Stimulated activated effector memory CD8-positive, alpha-beta T cell treated with anti-CD3 and anti-CD28 coated beads, Interleukin-12 subunit alpha, Interleukin-12 subunit beta, amount 100 ng/mL, for 72 hours (primary cell): ENCODE measurements at regions not wholly inside any gene's neighbourhood (a gene's known extent, or its start where the extent isn't known, plus 50 kb on each side); places are given as distances from the start of the nearest gene placed in this dataset.

Source experiments
- ATAC-seq: fragments of 150-1000 bp; cut with Tn5 transposase; 2 replicates; pipeline ENCODE4 v1.10.0; 2021
- DNase-seq, 2 donors: peaks; one replicate each; pipeline ENCODE4 v3.0.0; 2021 to 2022; ENCODE audit warnings: low spot score in 2 of 2
- H3K27ac Mint-ChIP-seq: one replicate; pipeline ENCODE4 v1.8.0; 2022; ENCODE audit warnings: mild to moderate bottlenecking, mixed read lengths
- H3K36me3 Mint-ChIP-seq: one replicate; pipeline ENCODE4 v1.8.0; 2022; ENCODE audit warnings: mild to moderate bottlenecking, mixed read lengths
- H3K4me1 Mint-ChIP-seq: one replicate; pipeline ENCODE4 v1.8.0; 2022; ENCODE audit warnings: mixed read lengths
- H3K4me3 Mint-ChIP-seq: one replicate; pipeline ENCODE4 v1.8.0; 2022; ENCODE audit warnings: mild to moderate bottlenecking, mixed read lengths
- H3K9me3 Mint-ChIP-seq: one replicate; pipeline ENCODE4 v1.8.0; 2022; ENCODE audit warnings: mixed read lengths

- Mint-ChIP-seq H3K27ac (no peak overlapping the region), H3K36me3 (no peaks in the 10 kb centered on the region), H3K9me3 (peaks cover 5% of the 10 kb centered on the region), H3K4me3 (no peak overlapping the region), H3K4me1 (no peaks in the 10 kb centered on the region)
- ATAC-seq: no peak
- no peak for DNase-seq
Measured at GRCh38 chr2:14684516-14684915, 52.0 kb downstream of the LRATD1 start.

DNA sequence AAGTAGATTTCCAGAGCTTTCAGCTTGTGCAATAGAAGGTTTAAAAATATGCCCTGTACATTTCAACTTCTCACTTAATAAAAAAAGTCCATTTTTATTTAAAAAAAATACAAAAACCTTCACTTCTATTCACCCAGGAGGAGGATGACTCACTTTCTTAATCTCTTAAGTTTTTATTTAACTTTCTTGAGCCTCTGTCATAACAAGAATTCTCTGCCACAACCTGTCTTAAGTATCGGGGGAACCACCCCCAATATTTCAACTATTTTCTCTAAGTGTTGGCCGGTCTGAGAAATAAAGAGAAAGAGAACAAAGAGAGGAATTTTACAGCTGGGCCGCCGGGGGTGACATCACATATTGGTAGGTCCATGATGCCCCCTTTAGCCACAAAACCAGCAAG is 58.4 kb downstream of the LRATD1 start:
- H3K9me3 Mint-ChIP-seq: peaks cover 10% of the 10 kb centered on the region
- no peak overlapping the region for H3K4me3 Mint-ChIP-seq
- no peak overlapping the region for H3K27ac Mint-ChIP-seq
- no peak for DNase-seq
- no peak for ATAC-seq
- no peaks in the 10 kb centered on the region for H3K4me1 Mint-ChIP-seq
- H3K36me3 Mint-ChIP-seq: no peaks in the 10 kb centered on the region

GRCh38 chr2:14693874-14694273 is 61.4 kb downstream of the LRATD1 start:
- no peak for DNase-seq
- no peaks in the 10 kb centered on the region for H3K4me1 Mint-ChIP-seq
- no peaks in the 10 kb centered on the region for H3K36me3 Mint-ChIP-seq
- H3K4me3 Mint-ChIP-seq: no peak overlapping the region
- no peak for ATAC-seq
- peaks cover 8% of the 10 kb centered on the region for H3K9me3 Mint-ChIP-seq
- no peak overlapping the region for H3K27ac Mint-ChIP-seq

DNA sequence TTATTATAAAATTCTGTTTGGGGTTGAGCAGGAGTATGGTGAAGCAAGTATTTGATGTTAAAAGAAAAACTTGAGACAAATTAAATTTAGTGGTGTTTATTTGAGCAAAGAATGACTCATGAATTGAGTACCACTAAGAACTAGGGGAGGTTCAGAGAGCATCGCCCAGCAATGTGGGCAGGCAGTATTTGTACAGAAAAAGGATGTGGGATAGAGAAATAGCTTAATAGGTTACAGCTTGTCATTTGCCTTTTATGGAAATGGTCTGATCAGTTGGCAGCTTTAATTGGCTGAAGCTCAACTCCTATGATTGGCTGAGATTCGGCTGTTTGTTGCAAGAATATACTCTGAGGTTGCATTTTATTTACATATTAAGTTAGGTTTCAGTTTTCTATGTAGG is 68.2 kb downstream of the LRATD1 start:
- Mint-ChIP-seq H3K4me1 (no peaks in the 10 kb centered on the region), H3K9me3 (peaks cover 4% of the 10 kb centered on the region), H3K36me3 (no peaks in the 10 kb centered on the region), H3K27ac (no peak overlapping the region), H3K4me3 (no peak overlapping the region)
- DNase-seq: no peak
- no peak for ATAC-seq

DNA sequence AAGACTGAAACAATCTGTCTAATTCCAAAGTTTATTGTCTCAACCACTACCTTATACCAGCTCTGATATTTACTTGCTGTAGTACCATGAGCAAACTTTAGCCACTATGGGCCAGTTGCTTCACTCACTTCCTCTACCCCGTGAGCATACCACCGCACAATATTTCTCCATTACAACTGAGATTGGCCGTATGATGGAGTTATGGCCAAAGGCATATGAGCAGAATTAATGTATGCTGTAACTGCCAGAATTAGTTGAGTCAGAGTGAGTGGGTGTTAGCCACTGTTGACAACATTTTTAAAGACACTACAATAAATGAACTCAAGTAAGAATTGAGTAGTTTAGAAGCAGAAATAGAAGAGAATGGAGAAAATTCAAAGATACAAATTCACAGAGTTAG is 69.7 kb downstream of the LRATD1 start:
- Mint-ChIP-seq H3K36me3 (no peaks in the 10 kb centered on the region), H3K27ac (no peak overlapping the region), H3K9me3 (peaks cover 4% of the 10 kb centered on the region), H3K4me1 (no peaks in the 10 kb centered on the region), H3K4me3 (no peak overlapping the region)
- DNase-seq (no peak), ATAC-seq (no peak)

- Mint-ChIP-seq H3K4me1 (no peaks in the 10 kb centered on the region), H3K4me3 (no peak overlapping the region), H3K27ac (no peak overlapping the region), H3K36me3 (no peaks in the 10 kb centered on the region), H3K9me3 (peaks cover 1% of the 10 kb centered on the region)
- no peak for ATAC-seq
- DNase-seq: no peak
Measured at GRCh38 chr2:14706201-14706600, 73.7 kb downstream of the LRATD1 start.

- H3K27ac Mint-ChIP-seq: no peak overlapping the region
- no peak overlapping the region for H3K4me3 Mint-ChIP-seq
- no peak for DNase-seq
- ATAC-seq: no peak
- no peaks in the 10 kb centered on the region for H3K36me3 Mint-ChIP-seq
- no peaks in the 10 kb centered on the region for H3K4me1 Mint-ChIP-seq
- peaks cover 8% of the 10 kb centered on the region for H3K9me3 Mint-ChIP-seq
Measured at GRCh38 chr2:14712111-14712510, 79.6 kb downstream of the LRATD1 start.

DNA sequence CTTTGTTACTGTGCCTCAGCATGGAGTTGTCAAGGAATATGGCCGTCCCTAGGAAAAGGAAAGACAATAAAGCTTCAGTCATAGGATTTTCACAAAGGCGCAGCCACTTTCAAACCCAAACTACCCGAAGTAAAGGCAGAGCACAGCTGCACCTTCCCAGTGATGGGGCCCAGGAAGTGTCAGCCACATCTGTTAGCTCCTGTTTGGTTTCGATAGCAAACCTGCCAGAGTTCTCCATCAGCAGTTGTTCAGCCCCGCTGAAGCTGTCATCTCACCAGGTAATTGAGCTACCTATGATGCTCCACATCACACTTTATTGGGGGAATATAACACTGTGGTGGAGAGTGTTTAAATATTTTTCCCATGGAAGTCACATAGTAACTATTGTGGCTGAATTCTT is 80.7 kb downstream of the LRATD1 start:
- H3K4me3 Mint-ChIP-seq: no peak overlapping the region
- no peaks in the 10 kb centered on the region for H3K36me3 Mint-ChIP-seq
- DNase-seq: no peak
- ATAC-seq: no peak
- peaks cover 8% of the 10 kb centered on the region for H3K9me3 Mint-ChIP-seq
- H3K4me1 Mint-ChIP-seq: no peaks in the 10 kb centered on the region
- no peak overlapping the region for H3K27ac Mint-ChIP-seq

DNA sequence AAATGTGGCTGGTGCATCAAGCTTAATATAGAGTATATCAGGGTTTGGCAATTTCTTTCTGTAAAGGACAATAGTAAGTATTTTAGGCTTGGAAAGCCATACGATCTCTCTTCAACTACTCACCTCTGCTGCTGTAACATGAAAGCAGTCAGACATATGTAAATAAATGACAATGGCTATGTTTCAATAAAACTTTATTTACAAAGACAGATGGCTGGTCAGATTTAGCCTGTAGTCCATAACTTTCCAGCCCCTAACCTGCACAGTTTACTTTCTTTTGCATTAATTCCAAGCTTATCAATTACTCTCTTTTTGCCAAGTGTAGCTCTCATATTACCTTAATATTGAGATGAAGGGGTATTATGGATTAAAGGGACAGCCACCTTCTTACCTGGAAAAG is 83.1 kb downstream of the LRATD1 start:
- Mint-ChIP-seq H3K4me3 (no peak overlapping the region), H3K27ac (no peak overlapping the region), H3K4me1 (no peaks in the 10 kb centered on the region), H3K36me3 (no peaks in the 10 kb centered on the region), H3K9me3 (peaks cover 8% of the 10 kb centered on the region)
- no peak for DNase-seq
- ATAC-seq: no peak

GRCh38 chr2:14716319-14716718 is 83.8 kb downstream of the LRATD1 start:
- no peaks in the 10 kb centered on the region for H3K4me1 Mint-ChIP-seq
- ATAC-seq: no peak
- no peak overlapping the region for H3K4me3 Mint-ChIP-seq
- no peaks in the 10 kb centered on the region for H3K36me3 Mint-ChIP-seq
- peaks cover 8% of the 10 kb centered on the region for H3K9me3 Mint-ChIP-seq
- no peak for DNase-seq
- no peak overlapping the region for H3K27ac Mint-ChIP-seq

DNA sequence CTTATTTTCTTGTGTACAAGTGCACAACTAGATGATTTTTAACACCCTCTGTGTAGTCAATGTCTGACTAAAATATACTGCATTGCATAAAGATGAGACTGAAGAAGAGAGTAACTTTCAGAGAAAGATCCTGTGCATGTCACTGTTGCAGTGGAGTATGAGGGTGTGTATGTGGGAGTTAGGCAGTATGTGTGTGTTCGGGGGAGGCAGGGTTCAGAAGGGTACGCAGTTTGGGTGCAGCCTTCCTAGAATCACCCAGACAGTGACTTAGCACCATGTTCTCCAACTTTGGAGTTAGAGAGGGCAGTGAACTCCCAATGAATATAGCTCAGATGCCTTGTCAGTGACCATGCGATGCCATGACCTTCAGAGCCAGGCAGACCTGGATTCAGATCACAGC is 84.6 kb downstream of the LRATD1 start:
- H3K4me1 Mint-ChIP-seq: no peaks in the 10 kb centered on the region
- peaks cover 8% of the 10 kb centered on the region for H3K9me3 Mint-ChIP-seq

GRCh38 chr2:14720319-14720718 is 87.8 kb downstream of the LRATD1 start:
- Mint-ChIP-seq H3K9me3 (no peaks in the 10 kb centered on the region), H3K36me3 (no peaks in the 10 kb centered on the region), H3K4me1 (no peaks in the 10 kb centered on the region), H3K27ac (no peak overlapping the region), H3K4me3 (no peak overlapping the region)
- ATAC-seq (no peak), DNase-seq (no peak)

More for the DNA sequence above, 84.6 kb downstream of the LRATD1 start:
- Mint-ChIP-seq H3K4me3 (no peak overlapping the region), H3K27ac (no peak overlapping the region), H3K36me3 (no peaks in the 10 kb centered on the region)
- DNase-seq (no peak), ATAC-seq (no peak)

DNA sequence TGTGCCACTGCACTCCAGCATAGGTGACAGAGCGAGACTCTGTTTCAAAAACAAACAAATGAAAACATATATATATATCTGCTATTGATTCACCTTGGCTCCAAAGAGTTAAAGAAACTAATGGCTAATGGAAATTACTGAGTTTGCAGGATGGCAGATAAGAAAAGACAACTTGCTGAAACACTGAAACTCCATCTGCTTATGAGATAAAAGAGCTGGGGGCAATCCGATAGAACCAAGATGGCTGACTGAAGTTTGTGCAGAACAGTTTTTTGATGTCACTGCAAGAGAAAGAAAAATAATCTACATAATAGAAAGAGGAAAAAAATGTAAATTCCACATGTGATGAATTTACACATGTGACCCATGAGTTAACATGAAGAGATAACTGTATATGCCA is 88.2 kb downstream of the LRATD1 start:
- DNase-seq (no peak), ATAC-seq (no peak)
- H3K4me3 Mint-ChIP-seq: no peak overlapping the region
- H3K27ac Mint-ChIP-seq: no peak overlapping the region
- H3K36me3 Mint-ChIP-seq: no peaks in the 10 kb centered on the region
- no peaks in the 10 kb centered on the region for H3K9me3 Mint-ChIP-seq
- no peaks in the 10 kb centered on the region for H3K4me1 Mint-ChIP-seq

DNA sequence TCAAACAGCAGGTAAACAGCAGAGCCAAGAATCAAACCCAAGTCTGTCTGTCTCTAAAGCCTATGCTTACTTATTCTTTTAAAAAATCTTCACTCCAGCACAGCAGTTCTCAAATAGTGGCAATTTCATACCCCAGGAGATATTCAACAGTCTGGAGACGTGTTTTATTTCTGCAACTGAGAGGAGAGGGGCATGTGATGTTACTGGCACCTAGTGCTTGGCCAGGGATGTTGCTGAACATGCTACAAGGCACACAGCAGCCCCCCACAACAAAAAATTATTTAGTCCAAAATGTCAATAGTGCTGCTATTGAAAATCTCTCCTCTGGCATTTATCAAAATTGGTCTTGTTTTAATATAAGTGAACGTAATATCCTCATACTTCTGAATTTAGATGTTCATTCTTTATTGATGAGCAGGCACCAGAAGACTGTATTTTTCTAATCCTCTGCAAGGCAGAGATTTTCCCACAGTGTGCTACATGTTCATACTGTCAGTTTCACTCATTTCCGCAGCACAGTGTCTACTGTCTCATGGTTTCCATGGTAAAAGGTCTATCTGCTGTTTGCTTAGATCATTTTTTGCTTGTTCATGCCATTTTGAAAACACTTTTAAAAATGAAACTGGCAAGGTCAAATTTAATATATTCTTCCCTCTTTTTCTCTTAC is 90.5 kb downstream of the LRATD1 start:
- Mint-ChIP-seq H3K4me1 (no peaks in the 10 kb centered on the region), H3K36me3 (no peaks in the 10 kb centered on the region), H3K9me3 (no peaks in the 10 kb centered on the region), H3K27ac (no peak overlapping the region), H3K4me3 (no peak overlapping the region)
- DNase-seq: no peak
- ATAC-seq: no peak

DNA sequence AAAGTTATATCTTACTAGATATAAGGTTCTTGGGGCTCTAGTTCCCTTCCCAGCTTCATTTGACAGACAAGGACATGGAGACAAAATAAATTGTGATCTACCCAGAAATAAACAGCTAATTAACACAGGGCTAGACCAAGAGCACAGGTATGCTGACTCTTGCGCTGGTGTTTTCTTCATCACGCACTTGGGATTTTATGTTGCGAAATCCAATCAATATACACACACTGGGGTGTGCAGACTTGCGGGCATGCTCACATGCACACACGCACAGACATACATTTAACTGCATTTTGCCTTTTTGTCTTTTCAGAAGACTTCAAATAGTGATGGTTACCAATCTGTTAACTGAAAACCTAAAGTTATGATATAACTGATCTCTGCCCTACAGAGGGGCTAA is 91.2 kb downstream of the LRATD1 start:
- H3K4me1 Mint-ChIP-seq: no peaks in the 10 kb centered on the region
- no peak overlapping the region for H3K27ac Mint-ChIP-seq
- no peak overlapping the region for H3K4me3 Mint-ChIP-seq
- no peak for ATAC-seq
- H3K36me3 Mint-ChIP-seq: no peaks in the 10 kb centered on the region
- no peak for DNase-seq
- no peaks in the 10 kb centered on the region for H3K9me3 Mint-ChIP-seq

GRCh38 chr2:14735696-14736095 is 103.2 kb downstream of the LRATD1 start:
- Mint-ChIP-seq H3K27ac (no peak overlapping the region), H3K36me3 (no peaks in the 10 kb centered on the region), H3K9me3 (peaks cover 9% of the 10 kb centered on the region), H3K4me3 (no peak overlapping the region), H3K4me1 (no peaks in the 10 kb centered on the region)
- ATAC-seq (no peak), DNase-seq (no peak)

GRCh38 chr2:14737201-14737600 is 104.7 kb downstream of the LRATD1 start:
- Mint-ChIP-seq H3K27ac (no peak overlapping the region), H3K9me3 (peaks cover 7% of the 10 kb centered on the region), H3K4me3 (no peak overlapping the region), H3K4me1 (no peaks in the 10 kb centered on the region), H3K36me3 (no peaks in the 10 kb centered on the region)
- DNase-seq (no peak), ATAC-seq (no peak)
